Testis (tissue), 2 donors: ENCODE measurements at regions not wholly inside any gene's neighbourhood (a gene's known extent, or its start where the extent isn't known, plus 50 kb on each side); places are given as distances from the start of the nearest gene placed in this dataset.

Source experiments
- CTCF ChIP-seq, 3 experiments: fragments of 450-650 bp in 2 of 3; fragments of 200-600 bp in 1 of 3; sonication (generic) in 1 of 3; IDR thresholded peaks; one replicate each; pipeline ENCODE4 v1.5.1; 2016 to 2019; ENCODE audit warnings: antibody characterized with exemption in 3 of 3, mild to moderate bottlenecking in 2 of 3, moderate library complexity in 1 of 3
- POLR2A ChIP-seq: fragments of 450-650 bp; IDR thresholded peaks from one replicate; pipeline ENCODE4 v1.6.1; 2017; ENCODE audit warnings: antibody characterized with exemption, mild to moderate bottlenecking, moderate library complexity

DNA sequence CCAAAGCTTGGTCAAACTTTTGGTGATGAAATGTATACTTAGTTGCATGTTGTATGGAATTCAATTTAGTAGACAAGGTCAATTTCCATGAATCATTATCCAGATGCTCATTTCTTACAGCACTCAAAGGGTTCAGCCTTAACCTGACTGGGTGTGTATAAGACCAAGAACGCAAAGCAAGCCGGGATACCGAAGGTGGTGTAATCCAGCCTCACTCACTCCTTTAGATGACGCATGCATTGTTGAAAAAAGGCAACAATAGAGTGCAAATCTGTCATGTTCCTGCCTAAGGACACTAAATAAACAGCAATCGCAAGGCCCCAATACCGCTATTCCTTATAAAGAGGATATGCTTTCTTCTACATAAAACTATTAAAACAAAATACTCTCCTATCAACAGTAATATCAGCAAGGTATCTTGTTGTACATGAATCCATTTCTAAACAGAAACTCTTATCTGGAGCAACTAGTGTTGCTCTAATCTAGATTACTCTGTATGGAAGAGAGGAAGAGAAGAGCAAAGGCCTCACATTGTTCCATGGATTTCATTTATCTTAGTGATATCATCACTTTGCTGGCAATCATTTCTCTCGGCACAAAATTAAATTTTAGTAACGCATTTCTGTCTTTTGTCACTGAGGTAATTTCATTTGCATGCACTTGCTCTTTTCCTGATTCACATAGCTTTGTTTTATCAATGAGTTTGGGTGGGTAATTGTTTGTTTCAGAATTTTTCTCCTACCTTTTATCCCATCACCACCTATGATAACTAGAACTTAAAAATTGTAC, 96.2 kb downstream of the PLK2 start:
- TF ChIP-seq CTCF (IDR thresholded peaks at IDR 0.05): no peak
- no peak for TF ChIP-seq POLR2A
